ENCODE measurements at regions not wholly inside any gene's neighbourhood (a gene's known extent, or its start where the extent isn't known, plus 50 kb on each side); places are given as distances from the start of the nearest gene placed in this dataset.

DNA sequence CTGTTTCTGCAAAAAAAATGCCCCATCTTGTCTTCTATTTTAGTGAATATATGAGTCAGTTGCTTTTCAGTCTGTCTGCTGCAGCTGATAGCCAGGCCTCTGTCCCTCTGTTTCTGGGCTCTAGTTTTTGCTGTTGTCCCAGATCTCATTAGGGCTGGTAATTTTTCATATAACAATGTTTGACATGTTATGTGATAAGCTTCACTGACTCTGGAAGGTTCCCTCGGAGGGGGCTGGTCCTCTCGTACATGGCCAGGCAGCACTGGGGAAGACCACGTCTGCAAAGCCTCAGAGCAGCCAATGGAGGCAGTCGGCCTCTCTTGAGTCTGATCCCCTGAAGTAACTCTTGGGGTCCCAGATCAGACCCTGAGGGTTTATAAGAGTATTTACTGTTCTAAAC, 223.8 kb downstream of the THBS2 start:
- intact Hi-C loops (cut with micrococcal nuclease) = no loop called here
- ATAC-seq = no peak
- no peak for DNase-seq

DNA sequence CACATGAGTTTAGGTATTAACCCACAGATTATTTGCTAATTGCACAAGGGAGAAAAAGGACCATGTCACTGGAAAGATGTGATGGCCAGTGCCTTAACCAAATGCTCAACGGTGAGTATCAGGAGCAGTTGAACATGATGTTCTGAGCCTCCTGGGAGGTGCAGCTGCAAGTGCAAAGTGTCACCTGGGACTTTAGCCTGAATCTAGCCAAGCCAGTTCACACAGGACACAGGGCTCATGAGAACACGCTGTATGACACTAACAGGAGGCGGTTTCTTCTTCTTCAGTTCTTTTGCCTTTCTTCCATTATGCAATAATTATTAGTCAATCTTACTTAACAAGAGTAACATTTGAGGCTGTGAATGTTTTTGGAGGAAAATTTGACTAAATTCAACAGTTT, 225.3 kb downstream of the THBS2 start:
- ATAC-seq = no peak
- DNase-seq = no peak
- intact Hi-C loops (cut with micrococcal nuclease) = no loop called here

DNA sequence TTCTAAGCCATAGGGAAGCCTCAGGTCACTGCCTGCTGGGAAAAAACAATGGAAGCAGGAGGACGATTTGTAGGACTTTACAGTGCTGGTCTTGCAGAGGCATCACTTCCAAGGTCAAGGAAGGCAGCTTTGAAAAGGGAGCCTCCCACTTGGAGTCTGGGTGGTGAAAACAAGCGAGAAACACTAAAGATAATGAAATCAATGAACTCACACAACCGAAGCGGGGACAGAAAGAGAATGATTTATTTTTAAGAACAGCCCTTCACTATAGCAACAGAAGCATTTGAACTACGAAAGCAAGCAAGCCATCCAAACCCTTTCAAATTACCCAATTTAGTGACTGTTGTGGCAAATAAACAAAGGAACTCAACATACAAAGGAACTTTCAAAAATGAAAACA, 227.5 kb downstream of the THBS2 start:
- DNase-seq (no peak), ATAC-seq (no peak)
- intact Hi-C loops (cut with micrococcal nuclease) = no loop called here

DNA sequence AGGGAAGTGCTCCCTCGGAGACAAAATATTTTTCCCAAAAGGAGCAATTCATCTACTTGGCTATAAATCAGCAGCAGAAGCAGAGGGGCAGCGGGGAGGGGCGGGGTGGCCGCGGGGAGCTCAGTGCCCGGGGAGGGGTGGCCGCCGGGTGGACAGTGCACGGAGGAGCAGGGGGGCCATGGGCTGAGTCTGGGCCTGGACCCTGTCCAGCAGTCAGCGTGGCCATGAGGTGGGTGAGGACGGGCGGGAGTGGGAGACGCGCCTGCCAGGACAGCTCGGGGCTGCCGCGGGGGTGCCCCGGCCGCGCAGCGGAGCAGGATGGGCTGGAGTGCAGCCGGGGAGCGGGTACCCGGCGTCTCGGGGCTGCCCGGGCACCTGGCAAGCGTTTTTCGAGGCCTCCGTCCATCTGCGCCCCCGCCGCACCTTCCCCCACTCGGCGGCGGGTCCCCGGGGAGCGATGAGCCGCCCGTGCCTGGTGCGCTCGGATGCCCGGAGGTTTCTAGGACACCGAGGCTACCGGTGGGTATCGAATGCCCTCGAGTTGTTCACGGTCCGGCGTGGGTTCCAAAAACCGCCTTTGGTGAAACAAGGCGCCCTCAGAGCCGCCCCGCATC, 229.5 kb downstream of the THBS2 start:
- no peak for ATAC-seq
- intact Hi-C loops (cut with micrococcal nuclease) = no loop called here
- no peak for DNase-seq

DNA sequence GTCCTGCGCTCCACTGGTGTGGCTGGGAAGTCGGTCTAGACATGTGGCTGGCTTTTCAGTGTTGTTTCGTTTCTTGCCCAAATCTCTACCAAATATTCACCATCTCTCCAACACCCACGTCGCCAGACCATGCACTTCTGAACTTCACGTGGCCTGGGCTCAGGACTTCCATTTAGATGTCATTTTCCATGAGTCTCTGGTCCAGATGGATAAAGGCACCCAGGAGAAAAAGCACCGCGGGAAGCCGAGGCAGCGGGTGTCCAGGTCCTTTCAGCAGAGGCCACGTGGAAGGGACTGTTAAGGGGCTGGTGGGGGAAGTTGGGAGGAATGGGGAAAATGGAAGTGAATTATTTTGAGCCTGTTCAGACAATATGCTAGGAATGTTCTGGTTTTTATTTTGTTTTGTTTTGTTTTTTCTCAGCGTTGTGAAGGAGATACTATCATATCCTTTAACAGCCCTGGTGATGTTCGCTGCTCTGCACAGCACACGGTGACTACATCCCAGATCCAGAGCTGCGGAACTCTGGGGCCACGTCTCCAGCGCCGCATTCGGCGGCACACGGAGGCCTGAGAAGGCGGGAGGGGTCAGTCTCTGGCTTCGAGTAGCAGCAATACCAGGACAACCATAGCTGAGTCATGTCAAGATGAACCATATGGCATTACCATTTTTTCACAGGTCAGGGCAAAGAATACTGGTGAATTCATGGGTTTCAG, 230.3 kb downstream of the THBS2 start:
- no peak for ATAC-seq
- DNase-seq = no peak
- intact Hi-C loops (cut with micrococcal nuclease) = no loop called here

DNA sequence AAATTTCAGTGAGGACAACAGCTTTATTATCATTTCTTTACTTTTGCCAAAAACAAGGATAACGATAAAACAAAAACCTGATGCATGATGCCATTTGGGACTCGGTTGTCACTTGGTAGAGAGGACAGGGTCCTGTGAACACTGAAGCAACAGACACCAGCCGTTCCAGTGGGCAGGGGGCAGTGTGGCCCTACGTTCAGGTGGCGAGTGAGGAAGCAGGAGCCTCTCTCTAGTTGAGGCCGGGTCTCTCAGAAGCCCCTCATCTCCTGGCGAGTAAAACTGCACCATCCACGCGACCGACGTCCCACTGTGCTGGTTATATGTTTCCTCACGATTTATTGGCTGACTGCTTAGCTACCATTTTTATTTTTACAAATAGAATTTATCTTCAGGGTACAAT, 231.6 kb downstream of the THBS2 start:
- DNase-seq = no peak
- no peak for ATAC-seq
- intact Hi-C loops (cut with micrococcal nuclease) = no loop called here

DNA sequence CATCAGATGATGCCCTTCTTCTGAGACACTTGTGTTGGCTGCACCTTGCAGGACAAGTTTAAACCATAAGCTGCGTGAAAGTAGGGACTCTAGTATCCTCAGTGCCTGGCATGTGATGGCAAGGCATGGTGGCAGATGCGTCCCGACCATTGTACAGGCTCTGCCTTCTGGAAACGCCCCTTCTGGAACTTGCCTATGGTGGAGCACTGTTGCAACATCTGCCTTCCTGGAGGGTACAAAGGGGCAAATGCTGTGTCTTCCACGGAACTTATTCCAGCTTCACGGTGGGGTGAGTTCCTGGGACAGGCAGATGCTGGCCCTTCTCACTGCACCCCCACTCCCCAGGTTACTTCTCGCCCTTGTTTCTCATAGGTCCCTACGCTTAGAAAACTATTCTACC, 232.8 kb downstream of the THBS2 start:
- intact Hi-C loops (cut with micrococcal nuclease) = no loop called here
- ATAC-seq = no peak

DNA sequence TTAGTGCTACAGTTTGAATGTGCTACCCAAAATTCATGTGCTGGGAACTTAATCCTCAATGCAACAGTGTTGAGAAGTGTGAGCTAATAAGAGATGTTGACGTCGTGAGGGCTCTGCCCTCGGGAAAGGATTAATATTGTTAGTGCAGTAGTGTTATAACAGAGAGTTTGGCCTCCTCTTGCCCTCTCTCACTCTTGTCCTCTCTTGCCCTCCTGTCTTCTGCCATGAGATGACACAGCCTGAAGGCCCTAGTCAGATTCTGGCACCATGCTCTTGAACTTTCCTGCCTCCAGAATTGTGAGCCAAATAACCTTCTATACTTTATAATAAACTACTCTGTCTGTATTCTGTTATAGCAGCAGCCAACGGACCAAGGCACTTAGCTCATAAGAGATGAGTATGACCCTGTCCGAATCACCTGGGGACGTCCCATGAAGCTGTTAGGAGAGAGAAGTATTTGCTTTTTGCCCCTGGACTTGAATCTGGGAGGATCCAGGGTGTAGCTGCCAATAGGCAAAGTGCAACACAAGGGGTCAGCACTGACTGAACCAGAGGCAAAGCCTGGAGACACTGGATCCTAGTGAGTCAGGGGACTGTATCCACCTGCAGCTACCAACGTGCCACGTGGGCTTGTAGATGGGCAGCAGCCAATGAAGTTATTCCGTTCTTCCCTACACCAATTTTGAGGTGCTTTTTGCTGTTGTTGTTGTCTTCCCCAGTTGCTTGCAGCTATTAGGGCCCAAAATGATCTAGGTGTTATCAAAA, 233.7 kb downstream of the THBS2 start:
- no peak for DNase-seq
- no peak for ATAC-seq
- intact Hi-C loops (cut with micrococcal nuclease) = no loop called here

More for the DNA sequence above, 232.8 kb downstream of the THBS2 start:
- DNase-seq = no peak

DNA sequence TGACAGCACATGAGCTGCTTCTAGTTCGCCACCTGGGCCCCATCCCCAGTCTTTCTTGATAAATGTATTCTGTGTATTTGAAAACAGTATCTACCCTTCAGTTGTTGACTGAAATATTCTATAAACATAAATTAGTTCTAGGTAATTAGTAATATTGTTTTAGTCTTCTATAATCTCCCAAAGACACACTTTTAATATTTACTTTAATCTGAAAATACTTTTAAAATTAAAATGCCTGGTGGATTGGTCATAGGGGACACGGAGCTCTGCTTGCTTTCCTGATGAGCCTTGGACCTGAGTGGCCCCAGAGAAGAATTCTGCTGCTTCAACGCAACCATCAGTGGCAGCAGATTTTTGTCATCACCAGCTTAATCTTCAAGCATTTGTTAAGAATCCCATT, 234.5 kb downstream of the THBS2 start:
- no peak for DNase-seq
- intact Hi-C loops (cut with micrococcal nuclease) = no loop called here
- ATAC-seq = no peak

DNA sequence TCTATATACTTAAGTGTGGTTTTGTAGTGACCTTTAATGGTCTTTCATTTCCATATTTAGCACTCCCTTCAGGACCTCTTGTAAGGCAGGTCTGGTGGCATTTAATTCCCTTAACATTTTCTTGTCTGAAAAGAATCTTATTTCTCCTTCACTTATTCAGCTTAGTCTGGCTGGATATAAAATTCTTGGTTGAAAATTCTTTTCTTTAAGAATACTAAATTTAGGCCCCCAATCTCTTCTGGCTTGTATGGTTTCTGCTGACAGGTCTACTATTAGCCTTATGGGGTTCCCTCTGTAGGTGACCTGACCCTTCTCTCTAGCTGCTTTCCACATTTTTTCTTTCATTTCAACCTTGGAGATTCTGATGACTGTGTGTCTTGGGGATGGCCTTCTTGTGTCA, 236.9 kb downstream of the THBS2 start:
- intact Hi-C loops (cut with micrococcal nuclease) = no loop called here
- ATAC-seq (no peak), DNase-seq (no peak)

DNA sequence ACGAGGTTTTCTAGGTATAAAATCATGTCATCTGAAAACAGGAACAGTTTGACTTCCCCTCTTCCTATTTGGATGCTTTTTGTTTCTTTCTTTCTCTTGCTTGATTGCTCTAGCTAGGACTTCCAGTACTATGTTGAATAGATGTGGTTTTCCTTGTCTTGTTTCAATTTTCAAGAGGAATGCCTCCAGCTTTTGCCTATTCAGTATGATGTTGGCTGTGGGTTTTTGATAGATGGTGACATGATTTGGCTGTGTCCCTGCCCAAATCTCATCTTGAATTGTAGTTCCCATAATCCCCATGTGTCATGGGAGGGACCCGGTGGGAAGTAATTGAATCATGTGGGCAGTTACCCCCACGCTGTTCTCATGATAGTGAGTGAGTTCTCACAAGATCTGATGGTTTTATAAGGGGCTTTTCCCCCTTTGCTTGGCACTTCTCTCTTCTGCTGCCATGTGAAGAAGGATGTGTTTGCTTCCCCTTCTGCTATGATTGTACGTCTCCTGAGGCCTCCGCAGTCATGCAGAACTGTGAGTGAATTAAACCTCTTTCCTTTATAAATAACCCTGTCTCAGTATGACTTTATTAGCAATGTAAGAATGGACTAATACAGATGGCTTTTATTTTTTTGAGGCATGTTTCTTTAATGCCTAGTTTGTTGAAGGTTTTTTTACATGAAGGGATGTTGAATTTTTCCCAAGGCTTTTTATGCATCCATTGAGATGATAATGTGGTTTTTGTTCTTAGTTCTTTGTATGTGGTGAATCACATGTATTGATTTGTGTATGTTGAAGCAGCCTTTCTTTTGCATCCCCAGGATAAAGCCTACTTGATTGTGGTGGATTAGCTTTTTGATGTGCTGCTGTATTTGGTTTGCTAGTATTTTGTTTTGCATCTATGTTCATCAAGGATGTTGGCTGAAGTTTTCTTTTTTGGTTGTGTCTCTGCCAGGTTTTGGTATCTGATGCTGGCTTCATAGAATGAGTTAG, 239.1 kb downstream of the THBS2 start:
- ATAC-seq = no peak
- intact Hi-C loops (cut with micrococcal nuclease) = no loop called here

DNA sequence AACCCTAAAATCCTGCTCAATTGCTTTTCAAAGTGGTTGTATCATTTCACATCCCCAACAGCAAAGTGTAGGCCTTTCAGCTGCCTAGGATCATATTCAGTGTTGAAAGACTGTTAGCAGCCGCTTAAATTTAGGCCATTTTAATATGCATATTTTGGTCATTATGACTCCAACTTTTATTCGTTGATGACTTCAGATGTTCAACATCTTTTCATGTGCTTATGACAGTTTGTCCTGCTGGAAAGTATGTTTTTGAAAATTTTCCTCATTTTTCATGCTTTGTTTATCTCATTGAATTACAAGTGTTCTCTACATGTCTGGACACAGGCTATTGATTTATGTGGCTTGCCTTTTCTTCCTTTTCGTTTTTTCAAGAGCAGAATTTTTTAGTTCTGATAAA, 244.0 kb downstream of the THBS2 start:
- ATAC-seq = no peak
- intact Hi-C loops (cut with micrococcal nuclease) = no loop called here
- no peak for DNase-seq

More for the DNA sequence above, 239.1 kb downstream of the THBS2 start:
- no peak for DNase-seq

DNA sequence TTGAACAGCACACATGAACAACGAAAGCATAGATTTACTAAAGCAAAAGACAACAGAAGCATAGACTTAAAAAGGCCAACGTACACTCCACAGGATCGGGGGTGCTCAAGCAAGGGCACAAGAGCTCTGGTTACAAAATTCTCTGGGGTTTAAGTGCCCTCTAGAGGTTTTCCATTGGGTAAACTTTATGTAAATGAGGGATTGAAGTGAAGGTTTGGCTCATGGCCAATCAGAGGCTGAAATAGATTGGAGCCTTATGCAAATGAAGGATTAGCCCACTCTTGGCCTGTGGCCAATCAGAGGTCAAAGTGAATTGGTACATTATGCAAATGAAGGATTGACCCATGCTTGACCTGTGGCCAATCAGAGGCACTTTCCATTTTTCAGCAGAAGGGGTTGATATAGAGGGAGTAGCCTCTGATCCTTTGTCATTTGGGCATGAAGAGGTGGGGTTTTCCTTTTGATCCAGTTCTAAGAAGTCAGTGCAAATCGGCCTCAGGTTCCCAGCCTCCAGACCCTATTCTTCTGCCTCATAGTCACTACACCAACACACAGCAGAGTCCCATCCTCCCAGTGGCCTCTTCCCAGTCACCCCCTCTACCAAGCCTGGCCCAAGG, 244.9 kb downstream of the THBS2 start:
- intact Hi-C loops (cut with micrococcal nuclease) = no loop called here
- ATAC-seq = no peak
- no peak for DNase-seq

DNA sequence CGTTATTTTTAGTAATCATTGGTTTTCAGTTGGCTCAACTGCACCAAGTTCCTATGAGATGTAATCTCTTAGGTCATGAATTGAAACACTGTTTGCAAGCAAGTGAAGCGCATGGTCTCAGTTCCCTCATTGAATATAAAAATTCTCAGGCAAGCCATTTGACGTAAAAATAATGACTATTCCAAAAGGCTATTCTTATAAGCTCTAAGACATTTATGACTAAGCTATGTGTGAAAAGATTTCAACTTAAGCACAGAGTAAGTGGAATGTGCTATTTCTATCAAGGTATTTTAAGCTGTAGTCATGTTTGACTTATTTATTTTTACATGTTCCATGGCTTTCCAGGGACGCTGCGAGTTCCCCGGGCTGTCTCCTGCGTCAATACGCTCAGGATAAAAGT, 248.5 kb downstream of the THBS2 start:
- ATAC-seq = no peak
- intact Hi-C loops (cut with micrococcal nuclease) = no loop called here

DNA sequence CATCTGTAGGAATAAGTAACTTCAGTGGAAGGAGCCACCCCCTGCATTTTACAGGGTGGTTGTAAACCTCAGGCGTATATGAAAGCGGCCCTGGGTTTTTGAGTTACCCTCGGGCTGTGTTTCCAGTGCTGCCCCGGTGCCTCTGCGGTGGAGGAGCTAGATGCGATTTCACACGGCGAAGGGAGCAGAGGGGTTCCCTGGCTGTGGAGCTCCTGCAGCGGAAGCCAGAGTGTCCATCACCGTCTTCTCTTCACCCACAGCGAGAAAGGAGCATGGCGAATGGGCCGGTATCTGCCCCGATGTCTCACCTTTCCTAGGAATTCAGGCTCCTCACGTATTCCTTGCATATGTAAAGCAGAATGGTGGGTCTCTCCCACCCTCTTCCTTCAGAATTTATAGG, 253.6 kb downstream of the THBS2 start:
- ATAC-seq (no peak), DNase-seq (no peak)
- intact Hi-C loops (cut with micrococcal nuclease) = no loop called here

More for the DNA sequence above, 248.5 kb downstream of the THBS2 start:
- no peak for DNase-seq

DNA sequence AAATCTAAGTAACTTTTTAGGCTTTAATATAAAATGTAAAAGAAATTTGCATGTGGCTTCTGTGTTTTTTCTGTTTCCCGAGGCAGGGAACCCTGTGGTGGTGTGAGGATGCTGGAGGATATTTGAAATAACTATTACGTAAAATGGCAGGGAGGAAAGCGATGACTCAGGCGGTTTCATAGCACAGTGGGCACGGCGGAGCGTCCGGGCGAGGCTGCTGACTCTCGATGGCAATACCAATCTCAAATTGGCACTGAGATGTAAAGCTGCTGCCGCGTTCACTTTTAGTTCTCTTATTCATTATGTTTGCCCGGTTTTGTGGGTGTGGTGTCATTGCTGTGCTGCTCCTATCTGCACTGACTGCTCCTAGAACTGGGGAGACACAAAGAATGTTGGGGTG, 254.3 kb downstream of the THBS2 start:
- DNase-seq (no peak), ATAC-seq (no peak)
- intact Hi-C loops (cut with micrococcal nuclease) = no loop called here

DNA sequence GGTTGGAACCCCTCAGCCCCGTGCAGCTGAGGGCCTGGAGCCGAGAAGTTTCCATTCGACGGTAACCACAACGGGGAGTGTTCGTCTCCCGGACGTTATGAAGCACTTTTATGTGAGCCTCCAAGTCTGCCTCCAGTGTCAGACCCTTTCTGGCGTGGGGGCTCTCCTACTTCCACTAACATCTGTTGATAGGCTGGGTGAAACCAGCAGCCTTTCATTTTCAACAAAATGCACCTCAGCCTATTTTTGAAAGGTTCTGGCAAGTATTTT, 257.4 kb downstream of the THBS2 start:
- DNase-seq (no peak), ATAC-seq (no peak)
- intact Hi-C loops (cut with micrococcal nuclease) = no loop called here

DNA sequence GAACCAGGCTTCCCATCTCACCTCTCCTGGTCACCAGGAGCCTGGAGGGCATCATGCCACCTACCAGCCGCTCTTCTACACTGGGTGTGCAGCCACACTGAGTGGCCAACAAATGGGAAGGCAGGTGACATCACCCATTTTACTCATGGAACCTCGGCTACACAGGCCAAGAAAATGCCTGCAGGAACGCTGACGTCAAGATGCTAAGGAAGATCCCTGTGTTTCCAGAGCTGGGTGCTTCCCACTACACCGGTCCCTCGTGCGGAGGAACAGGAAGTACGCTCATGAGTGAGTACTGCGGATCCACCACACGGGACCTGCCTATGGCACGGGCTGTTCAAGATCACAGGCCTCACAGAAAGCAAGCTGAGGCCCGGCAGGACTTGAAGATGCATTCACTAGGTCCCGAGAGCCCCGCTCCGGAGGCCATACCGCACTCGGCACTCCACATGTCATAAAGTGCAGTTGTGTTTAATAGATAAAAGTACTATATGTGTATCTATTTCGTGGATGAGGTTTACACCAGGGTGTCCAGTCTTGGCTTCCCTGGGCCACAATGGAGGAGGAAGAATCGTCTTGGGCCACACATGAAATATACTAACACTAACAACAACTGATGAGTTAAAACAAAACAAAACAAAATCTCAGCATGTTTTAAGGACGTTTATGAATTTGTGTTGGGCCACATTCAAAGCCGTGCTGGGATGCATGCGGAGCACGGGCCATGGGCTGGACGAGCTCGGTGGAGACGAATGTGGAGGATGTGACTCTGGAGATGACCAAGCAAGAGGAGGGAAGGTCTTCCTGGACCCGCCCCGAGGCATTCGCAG, 257.9 kb downstream of the THBS2 start:
- intact Hi-C loops (cut with micrococcal nuclease) = no loop called here
- no peak for DNase-seq
- ATAC-seq = no peak
